A673 (cell line): ENCODE measurements at regions not wholly inside any gene's neighbourhood (a gene's known extent, or its start where the extent isn't known, plus 50 kb on each side); places are given as distances from the start of the nearest gene placed in this dataset.

Source experiments
- CTCF ChIP-seq: fragments of 300-800, 200-600 bp; sonication (generic); conservative IDR thresholded peaks from 2 replicates; pipeline ENCODE4 v1.5.1; 2017; ENCODE audit warnings: low read depth, mild to moderate bottlenecking, antibody characterized with exemption, low read length, moderate library complexity, mixed read lengths
- EZH2 ChIP-seq: fragments of 200-600 bp; sonication (generic); IDR thresholded peaks from 2 replicates; pipeline ENCODE4 v1.6.1; 2017; ENCODE audit warnings: borderline replicate concordance, low read depth, mild to moderate bottlenecking, mixed read lengths, antibody characterized with exemption, low read length; ENCODE audit not compliant: poor library complexity, severe bottlenecking

- no peak for TF ChIP-seq CTCF
- TF ChIP-seq EZH2, result no peak
Measured at GRCh38 chr13:64414381-64414780, 2815.8 kb downstream of the PCDH9 start.
